HCT116 (cell line): ENCODE measurements at regions not wholly inside any gene's neighbourhood (a gene's known extent, or its start where the extent isn't known, plus 50 kb on each side); places are given as distances from the start of the nearest gene placed in this dataset.

ENCODE experiments used
- ATAC-seq: fragments of 200-7000 bp; cut with Tn5 transposase; 2 replicates; pipeline ENCODE4 v1.9.1; 2020; ENCODE audit warnings: mild to moderate bottlenecking, moderate library complexity
- BruUV-seq: library from RNA; stranded (reverse); fragments of 400-500 nt; replicated peaks from 2 replicates; lab custom pipeline; 2021; lab: Mats Ljungman, UMichigan
- CTCF ChIA-PET: fragments of 300-600 bp; sonication (Branson Sonifier 250); formaldehyde crosslinking; loops from one replicate; lab custom pipeline; 2021; ENCODE audit warnings: antibody characterized with exemption; lab: Charles Lee
- POLR2A ChIA-PET: fragments of 300-600, 350-600 bp; sonication (Branson Sonifier 250); formaldehyde crosslinking; loops from one replicate; lab custom pipeline; 2021; ENCODE audit warnings: antibody characterized with exemption; lab: Charles Lee
- RAD21 ChIA-PET, 2 experiments: fragments of 300-600 bp; sonication (Branson Sonifier 250); formaldehyde crosslinking; loops; one replicate each; lab custom pipeline; 2023; ENCODE audit warnings: low total read pairs in 2 of 2; ENCODE audit not compliant: uncharacterized antibody in 2 of 2, unreplicated experiment in 2 of 2, low non-redundant PET in 1 of 2; lab: Charles Lee
- DNase-seq: peaks from one replicate; pipeline ENCODE4 v3.0.0-alpha.2; 2010; ENCODE audit warnings: low read depth, low spot score
- H2AFZ ChIP-seq: fragments of 200-600 bp; shearing (Covaris generic), sonication (generic); 2 replicates; pipeline ENCODE4 v1.6.1; 2017; ENCODE audit warnings: low read depth, mixed run types, mixed read lengths, antibody characterized with exemption, low read length; ENCODE audit not compliant: poor library complexity, severe bottlenecking
- H3K27ac ChIP-seq: 2 replicates; pipeline ENCODE4 v1.5.1; 2012; ENCODE audit warnings: low read depth, low read length
- H3K27me3 ChIP-seq: fragments of 200-600 bp; sonication (generic); 2 replicates; pipeline ENCODE4 v1.6.1; 2016; ENCODE audit warnings: mixed run types, low read length, mixed read lengths; ENCODE audit not compliant: insufficient read depth
- H3K36me3 ChIP-seq, 2 experiments: fragments of 200-500 bp in 1 of 2; fragments of 200-600 bp in 1 of 2; sonication (Bioruptor generic) in 1 of 2; sonication (generic) in 1 of 2; 2 replicates each; pipeline versions ENCODE4 v1.5.1 to v1.6.1; 2014 to 2016; ENCODE audit warnings: low read length in 2 of 2, inconsistent platforms in 1 of 2, mixed read lengths in 1 of 2, mixed run types in 1 of 2; ENCODE audit not compliant: insufficient read depth in 2 of 2, control insufficient read depth in 1 of 2
- H3K4me1 ChIP-seq, 2 experiments: fragments of 200-600 bp in 1 of 2; sonication (generic) in 1 of 2; 2 replicates each; pipeline versions ENCODE4 v1.5.1 to v1.6.1; 2012 to 2017; ENCODE audit warnings: low read length in 2 of 2, inconsistent platforms in 1 of 2, mild to moderate bottlenecking in 1 of 2, mixed read lengths in 1 of 2, mixed run types in 1 of 2, moderate library complexity in 1 of 2; ENCODE audit not compliant: insufficient read depth in 2 of 2, control insufficient read depth in 1 of 2
- H3K4me2 ChIP-seq: fragments of 200-600 bp; sonication (generic); 2 replicates; pipeline ENCODE4 v1.6.1; 2017; ENCODE audit warnings: mixed run types, low read length, mixed read lengths
- H3K4me3 ChIP-seq, 2 experiments: fragments of 200-600 bp in 1 of 2; sonication (generic) in 1 of 2; replicated peaks in 1 of 2; 2 replicates each; pipeline ENCODE4 v1.5.1; 2011 to 2016; ENCODE audit warnings: low read length in 2 of 2, control low read depth in 1 of 2, low read depth in 1 of 2, mild to moderate bottlenecking in 1 of 2, mixed read lengths in 1 of 2, mixed run types in 1 of 2
- H3K79me2 ChIP-seq: fragments of 200-600 bp; sonication (generic); 2 replicates; pipeline ENCODE4 v1.6.1; 2017; ENCODE audit warnings: mild to moderate bottlenecking, mixed run types, low read length, moderate library complexity, mixed read lengths; ENCODE audit not compliant: insufficient read depth
- H3K9ac ChIP-seq: fragments of 200-600 bp; sonication (generic); 2 replicates; pipeline ENCODE4 v1.6.1; 2016; ENCODE audit warnings: low read length, mixed read lengths
- H3K9me2 ChIP-seq: fragments of 200-600 bp; sonication (generic), shearing (Covaris generic); 2 replicates; pipeline ENCODE4 v1.6.1; 2017; ENCODE audit warnings: mixed run types, mild to moderate bottlenecking, moderate library complexity; ENCODE audit not compliant: insufficient read depth
- H3K9me3 ChIP-seq, 2 experiments: fragments of 200-500 bp in 1 of 2; fragments of 200-600 bp in 1 of 2; sonication (Bioruptor generic) in 1 of 2; sonication (generic) in 1 of 2; 2 replicates each; pipeline ENCODE4 v1.6.1; 2014 to 2017; ENCODE audit warnings: low read length in 2 of 2, mixed read lengths in 2 of 2, inconsistent platforms in 1 of 2, low read depth in 1 of 2, mild to moderate bottlenecking in 1 of 2, mixed run types in 1 of 2, moderate library complexity in 1 of 2; ENCODE audit not compliant: control insufficient read depth in 1 of 2, insufficient read depth in 1 of 2
- H4K20me1 ChIP-seq: fragments of 200-600 bp; sonication (generic), shearing (Covaris generic); 2 replicates; pipeline ENCODE4 v1.6.1; 2017; ENCODE audit warnings: mixed run types, mild to moderate bottlenecking, moderate library complexity; ENCODE audit not compliant: insufficient read depth
- CTCF ChIP-seq, 3 experiments: fragments of 200-600 bp in 1 of 3; sonication (generic) in 1 of 3; IDR thresholded peaks in 2 of 3; conservative IDR thresholded peaks in 1 of 3; 2 replicates each; pipeline ENCODE4 v1.5.1; 2012 to 2017; ENCODE audit warnings: low read depth in 2 of 3, low read length in 2 of 3, antibody characterized with exemption in 1 of 3, borderline replicate concordance in 1 of 3, control low read depth in 1 of 3, mild to moderate bottlenecking in 1 of 3, mixed read lengths in 1 of 3, mixed run types in 1 of 3, moderate library complexity in 1 of 3; ENCODE audit not compliant: insufficient read depth in 1 of 3
- EGR1 ChIP-seq: IDR thresholded peaks from 2 replicates; pipeline ENCODE4 v1.6.1; 2012; ENCODE audit warnings: low read depth
- ELF1 ChIP-seq: IDR thresholded peaks from 2 replicates; pipeline ENCODE4 v1.6.1; 2012; ENCODE audit warnings: low read depth, borderline replicate concordance
- EZH2 ChIP-seq: fragments of 200-600 bp; sonication (generic); IDR thresholded peaks from 2 replicates; pipeline ENCODE4 v1.6.1; 2017; ENCODE audit warnings: antibody characterized with exemption, mixed run types
- EZH2phosphoT487 ChIP-seq: fragments of 200-600 bp; IDR thresholded peaks from 2 replicates; pipeline ENCODE4 v1.6.1; 2018; ENCODE audit warnings: antibody characterized with exemption, borderline replicate concordance
- JUND ChIP-seq: IDR thresholded peaks from 2 replicates; pipeline ENCODE4 v1.6.1; 2012
- MAX ChIP-seq: IDR thresholded peaks from 2 replicates; pipeline ENCODE4 v1.6.1; 2012
- POLR2A ChIP-seq: IDR thresholded peaks from 2 replicates; pipeline ENCODE4 v1.7.0; 2011; ENCODE audit warnings: borderline replicate concordance; ENCODE audit not compliant: insufficient read depth, insufficient read length; ENCODE audit errors: extremely low read depth
- POLR2AphosphoS5 ChIP-seq: IDR thresholded peaks from 2 replicates; pipeline ENCODE4 v1.6.1; 2011; ENCODE audit warnings: mild to moderate bottlenecking, low read depth, low read length, moderate library complexity
- RAD21 ChIP-seq: IDR thresholded peaks from 2 replicates; pipeline ENCODE4 v1.6.1; 2012; ENCODE audit warnings: low read depth, mild to moderate bottlenecking
- SP1 ChIP-seq: IDR thresholded peaks from 2 replicates; pipeline ENCODE4 v1.6.1; 2012; ENCODE audit warnings: low read depth
- TCF7L2 ChIP-seq: IDR thresholded peaks from 2 replicates; pipeline ENCODE4 v1.7.0; 2011; ENCODE audit warnings: borderline replicate concordance, inconsistent platforms; ENCODE audit not compliant: insufficient read depth, insufficient read length; ENCODE audit errors: extremely low read depth
- YY1 ChIP-seq: IDR thresholded peaks from 2 replicates; pipeline ENCODE4 v1.6.1; 2011; ENCODE audit warnings: low read length, low read depth, moderate library complexity, mild to moderate bottlenecking; ENCODE audit not compliant: insufficient replicate concordance; ENCODE audit errors: extremely low read depth
- ZFX ChIP-seq: fragments of 450-650 bp; IDR thresholded peaks from 2 replicates; pipeline ENCODE4 v1.6.1; 2017
- ZNF274 ChIP-seq: fragments of 200-500 bp; sonication (Bioruptor generic); IDR thresholded peaks from 2 replicates; pipeline ENCODE4 v1.6.1; 2014; ENCODE audit warnings: mild to moderate bottlenecking, low read depth, low read length, inconsistent platforms
- intact Hi-C: fragments of 100-400 bp; cut with micrococcal nuclease; formaldehyde crosslinking; loops from 2 replicates; pipeline ENCODE4 v1.10.0; 2022
- TF ChIP-seq, protein P1 (sequence below): IDR thresholded peaks from 2 replicates; pipeline ENCODE4 v1.6.1; 2011; ENCODE audit warnings: mild to moderate bottlenecking, low read length, moderate library complexity; ENCODE audit not compliant: insufficient replicate concordance; ENCODE audit errors: extremely low read depth

DNA sequence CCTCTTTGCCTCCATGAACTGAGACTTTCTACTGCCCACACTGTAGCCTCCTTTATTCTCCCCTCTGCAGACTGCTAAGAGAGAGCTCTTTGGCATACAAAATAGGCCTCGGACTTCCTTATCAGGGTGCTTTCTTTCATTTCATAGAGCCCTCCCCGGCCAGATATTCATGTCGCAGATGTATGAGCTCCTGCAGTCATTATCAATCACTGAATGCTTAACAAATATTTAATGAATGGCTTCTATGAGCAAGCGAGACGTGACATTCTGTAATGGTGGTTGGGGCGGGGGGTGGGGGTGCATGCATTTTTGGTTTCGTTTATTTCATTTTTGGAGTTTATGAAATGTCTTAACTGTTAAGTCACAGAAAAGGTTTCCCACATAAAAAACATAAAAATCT, 344.8 kb upstream of the KAZN start:
- no peak overlapping the region for H2AFZ ChIP-seq
- POLR2A ChIA-PET: no interaction called here
- BruUV-seq: no TSS peak
- no peak for ATAC-seq
- H3K9ac ChIP-seq: no peak overlapping the region
- intact Hi-C loops: no loop called here
- no peak overlapping the region for H3K4me3 ChIP-seq
- TF ChIP-seq, protein P1, sequence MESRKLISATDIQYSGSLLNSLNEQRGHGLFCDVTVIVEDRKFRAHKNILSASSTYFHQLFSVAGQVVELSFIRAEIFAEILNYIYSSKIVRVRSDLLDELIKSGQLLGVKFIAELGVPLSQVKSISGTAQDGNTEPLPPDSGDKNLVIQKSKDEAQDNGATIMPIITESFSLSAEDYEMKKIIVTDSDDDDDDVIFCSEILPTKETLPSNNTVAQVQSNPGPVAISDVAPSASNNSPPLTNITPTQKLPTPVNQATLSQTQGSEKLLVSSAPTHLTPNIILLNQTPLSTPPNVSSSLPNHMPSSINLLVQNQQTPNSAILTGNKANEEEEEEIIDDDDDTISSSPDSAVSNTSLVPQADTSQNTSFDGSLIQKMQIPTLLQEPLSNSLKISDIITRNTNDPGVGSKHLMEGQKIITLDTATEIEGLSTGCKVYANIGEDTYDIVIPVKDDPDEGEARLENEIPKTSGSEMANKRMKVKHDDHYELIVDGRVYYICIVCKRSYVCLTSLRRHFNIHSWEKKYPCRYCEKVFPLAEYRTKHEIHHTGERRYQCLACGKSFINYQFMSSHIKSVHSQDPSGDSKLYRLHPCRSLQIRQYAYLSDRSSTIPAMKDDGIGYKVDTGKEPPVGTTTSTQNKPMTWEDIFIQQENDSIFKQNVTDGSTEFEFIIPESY: no peak
- TF ChIP-seq POLR2AphosphoS5 (no peak), SP1 (no peak)
- H4K20me1 ChIP-seq: no peaks in the 10 kb centered on the region
- no peaks in the 10 kb centered on the region for H3K79me2 ChIP-seq
- H3K9me2 ChIP-seq: no peaks in the 10 kb centered on the region
- CTCF ChIA-PET: no interaction called here
- no peaks in the 10 kb centered on the region; the same call in 1 of the 2 replicates for H3K27me3 ChIP-seq
- H3K4me1 ChIP-seq: no peaks in the 10 kb centered on the region
- H3K9me3 ChIP-seq: no peaks in the 10 kb centered on the region
- RAD21 ChIA-PET: no interaction called here
- H3K4me2 ChIP-seq: no peak overlapping the region
- H3K27ac ChIP-seq: no peak overlapping the region
- no peak for DNase-seq
- H3K36me3 ChIP-seq: no peaks in the 10 kb centered on the region

DNA sequence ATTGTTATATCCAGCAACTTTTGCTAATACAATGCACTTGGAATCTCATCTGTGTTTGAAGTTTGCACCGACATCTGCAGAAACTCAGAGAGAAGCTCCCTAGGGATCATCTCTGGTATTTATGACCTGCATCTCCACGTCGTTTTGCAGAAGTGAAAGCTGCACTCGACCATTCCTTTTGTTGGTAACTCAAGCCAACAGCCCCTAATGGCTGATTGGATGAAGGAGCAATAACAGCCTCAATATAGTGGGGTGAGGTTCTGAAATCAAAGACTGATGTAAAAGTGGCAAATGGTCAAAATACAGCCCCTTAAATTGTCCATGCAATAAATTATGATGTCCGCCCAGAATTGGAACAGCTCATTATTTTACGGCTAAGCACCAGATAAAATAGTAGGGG, 344.2 kb upstream of the KAZN start:
- H3K79me2 ChIP-seq: no peaks in the 10 kb centered on the region
- H3K4me2 ChIP-seq: no peak overlapping the region
- no TSS peak for BruUV-seq
- H3K9ac ChIP-seq: no peak overlapping the region
- TF ChIP-seq YY1 (no peak), CTCF (IDR thresholded peaks at IDR 0.05 in 2 of 3, conservative IDR thresholded peaks at IDR 0.05 in 1 of 3; ENCODE audit: borderline replicate concordance in 1 of 3, insufficient read depth in 1 of 3, low read depth in 2 of 3, low read length in 2 of 3) (no peak), ZNF274 (no peak), JUND (no peak), ZFX (no peak), POLR2A (no peak), EZH2phosphoT487 (no peak), MAX (no peak), TCF7L2 (no peak), POLR2AphosphoS5 (no peak), EZH2 (no peak), EGR1 (no peak), RAD21 (no peak), ELF1 (no peak)
- no peak for ATAC-seq
- ChIA-PET CTCF (no interaction called here), RAD21 (no interaction called here), POLR2A (no interaction called here)
- H2AFZ ChIP-seq: no peak overlapping the region
- H3K9me3 ChIP-seq: no peaks in the 10 kb centered on the region
- no peaks in the 10 kb centered on the region for H3K36me3 ChIP-seq
- no peak overlapping the region for H3K27ac ChIP-seq
- H4K20me1 ChIP-seq: no peaks in the 10 kb centered on the region
- H3K4me1 ChIP-seq: no peaks in the 10 kb centered on the region
- H3K9me2 ChIP-seq: no peaks in the 10 kb centered on the region
- H3K4me3 ChIP-seq: no peak overlapping the region
- DNase-seq: no peak
- H3K27me3 ChIP-seq: no peaks in the 10 kb centered on the region; the same call in none of the 2 replicates
- intact Hi-C loops: no loop called here
